ENCODE measurements at regions not wholly inside any gene's neighbourhood (a gene's known extent, or its start where the extent isn't known, plus 50 kb on each side); places are given as distances from the start of the nearest gene placed in this dataset.

DNA sequence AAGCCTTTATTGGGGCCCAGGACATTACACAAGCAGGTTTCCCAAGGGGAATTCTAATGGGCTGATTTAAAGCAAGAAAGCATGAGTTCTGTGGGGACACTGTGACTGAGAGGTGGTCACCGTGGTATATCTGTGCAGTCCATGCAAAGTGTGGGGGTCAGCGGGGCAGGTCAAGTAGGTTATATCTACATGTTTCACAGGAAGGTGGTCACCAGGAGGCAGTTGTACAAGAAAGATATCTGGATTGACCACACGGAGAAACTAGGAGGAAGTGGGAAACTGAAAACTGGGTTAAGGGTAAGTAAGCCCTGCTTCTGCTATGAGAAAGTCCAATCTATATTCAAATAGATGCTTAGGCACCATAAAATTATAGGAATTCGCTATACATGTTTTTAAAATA lies 77.8 kb upstream of the CNOT2 start:
- TF ChIP-seq, protein P1, sequence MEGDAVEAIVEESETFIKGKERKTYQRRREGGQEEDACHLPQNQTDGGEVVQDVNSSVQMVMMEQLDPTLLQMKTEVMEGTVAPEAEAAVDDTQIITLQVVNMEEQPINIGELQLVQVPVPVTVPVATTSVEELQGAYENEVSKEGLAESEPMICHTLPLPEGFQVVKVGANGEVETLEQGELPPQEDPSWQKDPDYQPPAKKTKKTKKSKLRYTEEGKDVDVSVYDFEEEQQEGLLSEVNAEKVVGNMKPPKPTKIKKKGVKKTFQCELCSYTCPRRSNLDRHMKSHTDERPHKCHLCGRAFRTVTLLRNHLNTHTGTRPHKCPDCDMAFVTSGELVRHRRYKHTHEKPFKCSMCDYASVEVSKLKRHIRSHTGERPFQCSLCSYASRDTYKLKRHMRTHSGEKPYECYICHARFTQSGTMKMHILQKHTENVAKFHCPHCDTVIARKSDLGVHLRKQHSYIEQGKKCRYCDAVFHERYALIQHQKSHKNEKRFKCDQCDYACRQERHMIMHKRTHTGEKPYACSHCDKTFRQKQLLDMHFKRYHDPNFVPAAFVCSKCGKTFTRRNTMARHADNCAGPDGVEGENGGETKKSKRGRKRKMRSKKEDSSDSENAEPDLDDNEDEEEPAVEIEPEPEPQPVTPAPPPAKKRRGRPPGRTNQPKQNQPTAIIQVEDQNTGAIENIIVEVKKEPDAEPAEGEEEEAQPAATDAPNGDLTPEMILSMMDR (IDR thresholded peaks at IDR 0.05): no peak
- no peak for TF ChIP-seq EP300 (IDR thresholded peaks at IDR 0.05)
